ENCODE measurements at regions not wholly inside any gene's neighbourhood (a gene's known extent, or its start where the extent isn't known, plus 50 kb on each side); places are given as distances from the start of the nearest gene placed in this dataset.

GRCh38 chr3:177792311-177793030, 595.2 kb upstream of the TBL1XR1 start:
- Histone ChIP-seq H2BK12ac (ENCODE audit: low read depth, low read length) (no peak overlapping the region), H3K27me3 (replicated peaks in 1 of 4; ENCODE audit: control insufficient read depth in 3 of 4, extremely low read depth in 1 of 4, insufficient read depth in 3 of 4, low read length in 3 of 4) (no peaks in the 10 kb centered on the region), H3K4me2 (ENCODE audit: insufficient read depth in 1 of 2, low read depth in 2 of 2, low read length in 2 of 2) (no peak overlapping the region), H4K91ac (replicated peaks; ENCODE audit: insufficient read length, low read length) (no peak overlapping the region), H3K27ac (ENCODE audit: low read depth, low read length) (no peak overlapping the region), H3K79me2 (ENCODE audit: control insufficient read depth in 1 of 2, insufficient read depth in 2 of 2, low read length in 2 of 2) (no peaks in the 10 kb centered on the region), H2BK20ac (ENCODE audit: low read length) (no peak overlapping the region), H3K36me3 (ENCODE audit: control insufficient read depth in 2 of 4, insufficient read depth in 4 of 4, low read length in 3 of 4) (no peaks in the 10 kb centered on the region), H2BK15ac (ENCODE audit: low read length) (no peak overlapping the region), H3K9ac (replicated peaks in 1 of 4; ENCODE audit: extremely low read depth in 1 of 4, low read depth in 3 of 4, low read length in 3 of 4) (no peak overlapping the region), H3K18ac (ENCODE audit: extremely low read depth, low read length) (no peak overlapping the region), H3K14ac (ENCODE audit: insufficient read length) (no peak overlapping the region), H3K56ac (replicated peaks; ENCODE audit: insufficient read length, low read depth, low read length) (no peak overlapping the region), H3K4me1 (replicated peaks in 1 of 4; ENCODE audit: control insufficient read depth in 3 of 4, insufficient read depth in 4 of 4, low read length in 3 of 4) (peaks cover 0 to 4% (median 0%) of the 10 kb centered on the region in 4 experiments; a peak in 1 of 7 replicates), H3K23me2 (ENCODE audit: low read depth, low read length) (no peaks in the 10 kb centered on the region), H3K23ac (ENCODE audit: insufficient read length) (no peak overlapping the region), H2AK5ac (ENCODE audit: low read depth, low read length) (no peak overlapping the region), H3K9me3 (ENCODE audit: insufficient read depth in 2 of 2, low read depth in 1 of 2, low read length in 1 of 2) (no peaks in the 10 kb centered on the region), H4K20me1 (replicated peaks in 1 of 2; ENCODE audit: control insufficient read depth in 1 of 2, insufficient read depth in 2 of 2, low read length in 2 of 2) (no peaks in the 10 kb centered on the region), H3K4ac (replicated peaks; ENCODE audit: insufficient read length, low read depth, low read length) (no peak overlapping the region), H3K79me1 (ENCODE audit: low read depth, low read length) (no peaks in the 10 kb centered on the region), H4K5ac (ENCODE audit: insufficient read length, low read depth, low read length) (no peak overlapping the region), H2BK5ac (ENCODE audit: low read depth, low read length) (no peak overlapping the region), H3K4me3 (ENCODE audit: extremely low read depth in 1 of 4, insufficient read depth in 2 of 4, low read depth in 3 of 4, low read length in 4 of 4) (no peak overlapping the region), H2BK120ac (replicated peaks; ENCODE audit: low read depth, low read length) (no peak overlapping the region), H4K8ac (ENCODE audit: extremely low read depth, insufficient read depth, low read length) (no peak overlapping the region), H2AFZ (ENCODE audit: low read length) (no peak overlapping the region)
- FAIRE-seq (no peak), DNase-seq (ENCODE audit: low read depth in 1 of 2, low spot score in 2 of 2) (no peak)
- ChIA-PET POLR2A (ENCODE audit: partially characterized antibody) (no interaction called here), CTCF (ENCODE audit: partially characterized antibody) (no interaction called here)
- WGBS, 2 experiments (ENCODE audit: extremely low coverage in 1 of 2, insufficient coverage in 1 of 2, insufficient read length in 1 of 2, insufficient replicate concordance in 2 of 2, low coverage in 1 of 2, low lambda C conversion rate in 2 of 2, missing lambda C conversion rate in 1 of 2), result 92% methylated on average over 6 of the region's 6 CpGs; no CpG with 5 or more reads in 1 of the 2 experiments
- TF ChIP-seq RBBP5 (IDR thresholded peaks at IDR 0.05; ENCODE audit: borderline replicate concordance, low read depth, low read length), result no peak
- TF ChIP-seq, protein P1, sequence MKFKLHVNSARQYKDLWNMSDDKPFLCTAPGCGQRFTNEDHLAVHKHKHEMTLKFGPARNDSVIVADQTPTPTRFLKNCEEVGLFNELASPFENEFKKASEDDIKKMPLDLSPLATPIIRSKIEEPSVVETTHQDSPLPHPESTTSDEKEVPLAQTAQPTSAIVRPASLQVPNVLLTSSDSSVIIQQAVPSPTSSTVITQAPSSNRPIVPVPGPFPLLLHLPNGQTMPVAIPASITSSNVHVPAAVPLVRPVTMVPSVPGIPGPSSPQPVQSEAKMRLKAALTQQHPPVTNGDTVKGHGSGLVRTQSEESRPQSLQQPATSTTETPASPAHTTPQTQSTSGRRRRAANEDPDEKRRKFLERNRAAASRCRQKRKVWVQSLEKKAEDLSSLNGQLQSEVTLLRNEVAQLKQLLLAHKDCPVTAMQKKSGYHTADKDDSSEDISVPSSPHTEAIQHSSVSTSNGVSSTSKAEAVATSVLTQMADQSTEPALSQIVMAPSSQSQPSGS (IDR thresholded peaks at IDR 0.05; ENCODE audit: low read length), result no peak
- no peak for TF ChIP-seq FOSL1 (IDR thresholded peaks at IDR 0.05; ENCODE audit: insufficient read depth, low read depth, low read length)
- no peak for TF ChIP-seq CEBPB (IDR thresholded peaks at IDR 0.05; ENCODE audit: low read depth, low read length)
- no peak for TF ChIP-seq MAFK (IDR thresholded peaks at IDR 0.05; ENCODE audit: low read depth, low read length)
- TF ChIP-seq, protein P2, sequence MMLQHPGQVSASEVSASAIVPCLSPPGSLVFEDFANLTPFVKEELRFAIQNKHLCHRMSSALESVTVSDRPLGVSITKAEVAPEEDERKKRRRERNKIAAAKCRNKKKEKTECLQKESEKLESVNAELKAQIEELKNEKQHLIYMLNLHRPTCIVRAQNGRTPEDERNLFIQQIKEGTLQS (IDR thresholded peaks at IDR 0.05; ENCODE audit: insufficient read depth, low read depth, low read length), result no peak
- TF ChIP-seq, protein P3, sequence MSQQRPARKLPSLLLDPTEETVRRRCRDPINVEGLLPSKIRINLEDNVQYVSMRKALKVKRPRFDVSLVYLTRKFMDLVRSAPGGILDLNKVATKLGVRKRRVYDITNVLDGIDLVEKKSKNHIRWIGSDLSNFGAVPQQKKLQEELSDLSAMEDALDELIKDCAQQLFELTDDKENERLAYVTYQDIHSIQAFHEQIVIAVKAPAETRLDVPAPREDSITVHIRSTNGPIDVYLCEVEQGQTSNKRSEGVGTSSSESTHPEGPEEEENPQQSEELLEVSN (IDR thresholded peaks at IDR 0.05), result no peak
- no peak for TF ChIP-seq ASH2L (IDR thresholded peaks at IDR 0.05; ENCODE audit: low read length)
- TF ChIP-seq KDM4A (IDR thresholded peaks at IDR 0.05; ENCODE audit: low read depth, low read length, severe bottlenecking), result no peak
- no peak for TF ChIP-seq ZNF274 (IDR thresholded peaks at IDR 0.05; ENCODE audit: borderline replicate concordance, extremely low read depth, low read length)
- no peak for TF ChIP-seq SP1 (IDR thresholded peaks at IDR 0.05; ENCODE audit: low read depth, low read length)
